SK-N-SH (cell line): ENCODE measurements at regions not wholly inside any gene's neighbourhood (a gene's known extent, or its start where the extent isn't known, plus 50 kb on each side); places are given as distances from the start of the nearest gene placed in this dataset.

Experiments
- CTCF ChIA-PET: fragments of 300-600, 350-600 bp; formaldehyde crosslinking; extraction: SDS; loops from one replicate; lab custom pipeline; 2021; lab: Yijun Ruan, JAX
- POLR2A ChIA-PET: fragments of 350-600 bp; sonication (Branson Sonifier 250); formaldehyde crosslinking; extraction: SDS; loops from one replicate; lab custom pipeline; 2020; ENCODE audit warnings: antibody characterized with exemption, inconsistent platforms; lab: Yijun Ruan, JAX
- DNase-seq: peaks from one replicate; pipeline ENCODE4 v3.0.0; 2012
- H2AFZ ChIP-seq: fragments of 200-600 bp; sonication (generic); 2 replicates; pipeline ENCODE4 v1.8.1; 2016; ENCODE audit warnings: antibody characterized with exemption, mild to moderate bottlenecking, low read depth
- H3F3A ChIP-seq: fragments of 200-600 bp; sonication (generic); replicated peaks from 2 replicates; pipeline ENCODE3; 2016; ENCODE audit warnings: antibody characterized with exemption, mild to moderate bottlenecking; ENCODE audit not compliant: insufficient read depth
- H3K27ac ChIP-seq, 2 experiments: fragments of 200-500 bp in 1 of 2; fragments of 200-600 bp in 1 of 2; sonication (Bioruptor generic) in 1 of 2; sonication (generic), shearing (Covaris generic) in 1 of 2; 2 replicates each; pipeline versions ENCODE4 v1.5.1 to v1.6.1; 2014 to 2016; ENCODE audit warnings: low read depth in 2 of 2, inconsistent platforms in 1 of 2, low read length in 1 of 2, mild to moderate bottlenecking in 1 of 2, mixed read lengths in 1 of 2
- H3K27me3 ChIP-seq: fragments of 200-600 bp; sonication (generic), shearing (Covaris generic); 2 replicates; pipeline ENCODE4 v1.6.1; 2016; ENCODE audit warnings: mixed run types; ENCODE audit not compliant: insufficient read depth
- H3K36me3 ChIP-seq, 2 experiments: fragments of 200-500 bp in 1 of 2; fragments of 200-600 bp in 1 of 2; sonication (Bioruptor generic) in 1 of 2; sonication (generic) in 1 of 2; replicated peaks in 1 of 2; 2 replicates each; pipeline versions ENCODE3 to v1.5.1; 2014 to 2016; ENCODE audit warnings: low read length in 1 of 2, mild to moderate bottlenecking in 1 of 2; ENCODE audit not compliant: insufficient read depth in 2 of 2, control insufficient read depth in 1 of 2
- H3K4me1 ChIP-seq, 2 experiments: fragments of 200-500 bp in 1 of 2; fragments of 200-600 bp in 1 of 2; sonication (Bioruptor generic) in 1 of 2; sonication (generic), shearing (Covaris generic) in 1 of 2; 2 replicates each; pipeline versions ENCODE4 v1.5.1 to v1.6.1; 2014 to 2016; ENCODE audit warnings: low read depth in 1 of 2, low read length in 1 of 2, mixed run types in 1 of 2; ENCODE audit not compliant: insufficient read depth in 2 of 2, control insufficient read depth in 1 of 2
- H3K4me2 ChIP-seq: fragments of 200-600 bp; sonication (generic), shearing (Covaris generic); 2 replicates; pipeline ENCODE4 v1.6.1; 2017; ENCODE audit warnings: mixed run types
- H3K4me3 ChIP-seq, 2 experiments: fragments of 200-500 bp in 1 of 2; fragments of 200-600 bp in 1 of 2; sonication (Bioruptor generic) in 1 of 2; sonication (generic), shearing (Covaris generic) in 1 of 2; 2 replicates each; pipeline versions ENCODE4 v1.5.1 to v1.8.1; 2014 to 2016; ENCODE audit warnings: low read depth in 2 of 2, inconsistent platforms in 1 of 2, low read length in 1 of 2, mild to moderate bottlenecking in 1 of 2, mixed read lengths in 1 of 2, moderate library complexity in 1 of 2
- H3K79me2 ChIP-seq: fragments of 200-600 bp; sonication (generic); 2 replicates; pipeline ENCODE4 v1.8.1; 2017; ENCODE audit warnings: mild to moderate bottlenecking; ENCODE audit not compliant: insufficient read depth
- H3K9ac ChIP-seq: fragments of 200-600 bp; sonication (generic); 2 replicates; pipeline ENCODE4 v1.6.1; 2017; ENCODE audit warnings: mixed run types
- H3K9me2 ChIP-seq: fragments of 200-600 bp; sonication (generic); 2 replicates; pipeline ENCODE4 v1.6.1; 2017; ENCODE audit warnings: mixed run types
- H3K9me3 ChIP-seq: fragments of 200-600 bp; sonication (generic); 2 replicates; pipeline ENCODE4 v1.6.1; 2017; ENCODE audit warnings: mixed run types, mild to moderate bottlenecking, moderate library complexity
- H4K20me1 ChIP-seq: fragments of 200-600 bp; sonication (generic); 2 replicates; pipeline ENCODE4 v1.6.1; 2017; ENCODE audit warnings: mild to moderate bottlenecking, mixed run types; ENCODE audit not compliant: insufficient read depth
- CHD2 ChIP-seq: fragments of 150-350 bp; IDR thresholded peaks from 2 replicates; pipeline ENCODE4 v1.6.1; 2018; ENCODE audit warnings: low read length; ENCODE audit not compliant: partially characterized antibody
- CTCF ChIP-seq: fragments of 200-600 bp; sonication (generic); IDR thresholded peaks from 2 replicates; pipeline ENCODE4 v1.6.1; 2017; ENCODE audit warnings: antibody characterized with exemption, mild to moderate bottlenecking, moderate library complexity
- ELF1 ChIP-seq: IDR thresholded peaks from 2 replicates; pipeline ENCODE4 v1.4.0; 2012
- EP300 ChIP-seq, 2 experiments: IDR thresholded peaks; 2 replicates each; pipeline versions ENCODE4 v1.4.0 to v1.6.1; 2012; ENCODE audit warnings: borderline replicate concordance in 1 of 2, low read depth in 1 of 2, low read length in 1 of 2
- FOXM1 ChIP-seq: IDR thresholded peaks from 2 replicates; pipeline ENCODE4 v1.4.0; 2012; ENCODE audit warnings: low read depth, mild to moderate bottlenecking
- MEF2A ChIP-seq: IDR thresholded peaks from 2 replicates; pipeline ENCODE4 v1.4.0; 2012; ENCODE audit warnings: low read depth, borderline replicate concordance
- MXI1 ChIP-seq: IDR thresholded peaks from 2 replicates; pipeline ENCODE4 v1.6.1; 2012; ENCODE audit warnings: mild to moderate bottlenecking, low read depth, low read length, improper control_type of control experiment
- NRF1 ChIP-seq: IDR thresholded peaks from 2 replicates; pipeline ENCODE4 v1.6.1; 2012; ENCODE audit warnings: low read depth, mild to moderate bottlenecking, low read length
- POLR2AphosphoS5 ChIP-seq: IDR thresholded peaks from 2 replicates; pipeline ENCODE4 v1.6.1; 2012; ENCODE audit warnings: low read depth, low read length
- RAD21 ChIP-seq: IDR thresholded peaks from 2 replicates; pipeline ENCODE4 v1.6.1; 2012; ENCODE audit warnings: mild to moderate bottlenecking, low read length
- RCOR1 ChIP-seq: fragments of 150-350 bp; IDR thresholded peaks from 2 replicates; pipeline ENCODE4 v1.6.1; 2017; ENCODE audit warnings: antibody characterized with exemption, low read length
- RFX5 ChIP-seq: IDR thresholded peaks from 2 replicates; pipeline ENCODE4 v1.6.1; 2012; ENCODE audit warnings: mild to moderate bottlenecking, improper control_type of control experiment, low read length
- RXRA ChIP-seq: IDR thresholded peaks from 2 replicates; pipeline ENCODE4 v1.4.0; 2012; ENCODE audit warnings: low read depth, mild to moderate bottlenecking, borderline replicate concordance
- SIN3A ChIP-seq: IDR thresholded peaks from 2 replicates; pipeline ENCODE4 v1.6.1; 2012; ENCODE audit warnings: low read depth, mild to moderate bottlenecking, low read length, moderate library complexity, borderline replicate concordance
- SMC3 ChIP-seq: IDR thresholded peaks from 2 replicates; pipeline ENCODE4 v1.6.1; 2012; ENCODE audit warnings: low read depth, low read length, improper control_type of control experiment
- TCF12 ChIP-seq: IDR thresholded peaks from 2 replicates; pipeline ENCODE4 v1.4.0; 2012
- TEAD4 ChIP-seq: IDR thresholded peaks from 2 replicates; pipeline ENCODE4 v1.4.0; 2012; ENCODE audit warnings: mild to moderate bottlenecking, borderline replicate concordance; ENCODE audit not compliant: insufficient read depth
- YY1 ChIP-seq: IDR thresholded peaks from 2 replicates; pipeline ENCODE4 v1.4.0; 2012; ENCODE audit warnings: low read depth, mild to moderate bottlenecking
- WGBS: methylation state at CpG from one replicate; pipeline ENCODE4 v1.1.6; 2017; ENCODE audit warnings: low lambda C conversion rate; 5-methylcytosine and 5-hydroxymethylcytosine counted together
- TF ChIP-seq, protein P1 (sequence below): fragments of 150-350 bp; IDR thresholded peaks from 2 replicates; pipeline ENCODE4 v1.6.1; 2017; ENCODE audit warnings: antibody characterized with exemption, low read length, low read depth, borderline replicate concordance
- TF ChIP-seq, protein P2 (sequence below): IDR thresholded peaks from 2 replicates; pipeline ENCODE4 v1.4.0; 2012; ENCODE audit warnings: low read depth, borderline replicate concordance

DNA sequence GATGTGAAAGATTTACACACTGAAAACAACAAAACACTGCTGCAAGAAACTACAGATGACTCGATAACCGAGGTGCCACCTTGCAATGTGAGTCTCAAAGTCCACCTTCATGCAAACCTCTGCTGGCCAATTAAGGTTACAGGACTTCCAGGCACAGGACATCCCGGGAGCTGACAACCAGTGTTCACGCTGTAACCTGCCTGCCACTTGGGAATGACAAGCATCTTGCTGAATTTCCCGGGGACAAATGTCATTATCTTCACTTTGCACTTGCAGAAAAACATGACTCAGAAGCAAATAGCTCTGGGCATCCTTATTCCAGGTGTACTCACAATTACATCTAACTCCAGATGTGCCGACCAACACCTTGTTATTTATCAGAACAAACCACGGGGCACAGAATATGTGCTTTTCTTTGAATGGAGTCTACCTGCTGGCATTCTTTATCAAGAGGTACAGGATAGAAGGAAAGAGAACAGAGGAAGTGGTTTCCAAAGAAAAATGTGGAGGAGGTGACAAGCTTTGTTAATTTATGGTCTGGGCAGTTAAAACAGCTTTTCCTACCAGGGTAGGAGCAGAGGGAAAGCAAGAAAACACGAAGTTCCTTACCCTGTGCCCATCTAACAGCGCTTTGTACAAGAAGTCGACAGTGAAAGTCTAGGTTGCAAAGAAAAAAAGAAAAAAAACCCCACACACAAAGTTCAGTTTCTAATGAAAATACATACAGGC is 72.3 kb downstream of the SHANK2 start:
- H3K4me2 ChIP-seq: no peak overlapping the region
- 31% methylated on average over 10 of the region's 10 CpGs for WGBS
- ChIA-PET CTCF (no interaction called here), POLR2A (no interaction called here)
- no peak overlapping the region for H2AFZ ChIP-seq
- H3K9me3 ChIP-seq: no peaks in the 10 kb centered on the region
- H4K20me1 ChIP-seq: no peaks in the 10 kb centered on the region
- DNase-seq: no peak
- no peaks in the 10 kb centered on the region for H3F3A ChIP-seq
- H3K9ac ChIP-seq: no peak overlapping the region
- H3K79me2 ChIP-seq: no peaks in the 10 kb centered on the region
- H3K36me3 ChIP-seq: no peaks in the 10 kb centered on the region
- no peak overlapping the region for H3K4me3 ChIP-seq
- TF ChIP-seq, protein P1, sequence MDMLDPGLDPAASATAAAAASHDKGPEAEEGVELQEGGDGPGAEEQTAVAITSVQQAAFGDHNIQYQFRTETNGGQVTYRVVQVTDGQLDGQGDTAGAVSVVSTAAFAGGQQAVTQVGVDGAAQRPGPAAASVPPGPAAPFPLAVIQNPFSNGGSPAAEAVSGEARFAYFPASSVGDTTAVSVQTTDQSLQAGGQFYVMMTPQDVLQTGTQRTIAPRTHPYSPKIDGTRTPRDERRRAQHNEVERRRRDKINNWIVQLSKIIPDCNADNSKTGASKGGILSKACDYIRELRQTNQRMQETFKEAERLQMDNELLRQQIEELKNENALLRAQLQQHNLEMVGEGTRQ: no peak
- TF ChIP-seq RXRA (no peak), FOXM1 (no peak), YY1 (no peak), CTCF (no peak), POLR2AphosphoS5 (no peak), RFX5 (no peak), CHD2 (no peak), MEF2A (no peak), NRF1 (no peak), EP300 (IDR thresholded peaks at IDR 0.05; ENCODE audit: borderline replicate concordance in 1 of 2, low read depth in 1 of 2, low read length in 1 of 2) (no peak), SMC3 (no peak), MXI1 (no peak), SIN3A (no peak), RAD21 (no peak), TCF12 (no peak), ELF1 (no peak), RCOR1 (no peak), TEAD4 (no peak)
- TF ChIP-seq, protein P2, sequence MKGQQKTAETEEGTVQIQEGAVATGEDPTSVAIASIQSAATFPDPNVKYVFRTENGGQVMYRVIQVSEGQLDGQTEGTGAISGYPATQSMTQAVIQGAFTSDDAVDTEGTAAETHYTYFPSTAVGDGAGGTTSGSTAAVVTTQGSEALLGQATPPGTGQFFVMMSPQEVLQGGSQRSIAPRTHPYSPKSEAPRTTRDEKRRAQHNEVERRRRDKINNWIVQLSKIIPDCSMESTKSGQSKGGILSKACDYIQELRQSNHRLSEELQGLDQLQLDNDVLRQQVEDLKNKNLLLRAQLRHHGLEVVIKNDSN: no peak
- H3K4me1 ChIP-seq: no peaks in the 10 kb centered on the region
- H3K9me2 ChIP-seq: no peaks in the 10 kb centered on the region
- H3K27ac ChIP-seq: no peak overlapping the region
- H3K27me3 ChIP-seq: no peaks in the 10 kb centered on the region
